Stimulated activated CD8-positive, alpha-beta memory T cell treated with anti-CD3 and anti-CD28 coated beads, Interleukin-7, amount 100 ng/mL, for 1 hour (primary cell): ENCODE measurements at regions not wholly inside any gene's neighbourhood (a gene's known extent, or its start where the extent isn't known, plus 50 kb on each side); places are given as distances from the start of the nearest gene placed in this dataset.

Source experiments
- DNase-seq, 2 donors: peaks; one replicate each; pipeline ENCODE4 v3.0.0-alpha.2; 2020; ENCODE audit warnings: low read depth in 2 of 2

GRCh38 chr16:60563166-60563565, 1473.1 kb downstream of the CDH8 start:
- DNase-seq, result no peak

DNA sequence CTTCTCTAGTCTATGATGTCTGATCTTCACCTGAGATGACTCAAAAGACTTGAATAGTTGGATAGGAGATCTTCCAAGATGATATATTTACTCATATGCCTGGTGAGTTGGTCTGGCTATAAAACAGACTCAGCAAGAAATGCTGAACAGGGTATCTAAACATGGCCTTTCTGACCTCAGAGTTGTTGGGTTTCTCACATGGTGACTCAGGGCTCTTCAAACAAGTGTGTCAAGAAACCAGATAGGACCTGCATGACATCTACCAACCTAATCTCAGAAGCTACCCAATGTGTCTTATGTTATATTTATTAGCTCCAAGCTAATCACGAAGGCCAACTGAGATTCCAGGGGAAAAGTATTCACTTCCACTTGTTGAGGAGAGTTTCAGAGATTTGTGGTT, 1477.3 kb downstream of the CDH8 start:
- no peak for DNase-seq

DNA sequence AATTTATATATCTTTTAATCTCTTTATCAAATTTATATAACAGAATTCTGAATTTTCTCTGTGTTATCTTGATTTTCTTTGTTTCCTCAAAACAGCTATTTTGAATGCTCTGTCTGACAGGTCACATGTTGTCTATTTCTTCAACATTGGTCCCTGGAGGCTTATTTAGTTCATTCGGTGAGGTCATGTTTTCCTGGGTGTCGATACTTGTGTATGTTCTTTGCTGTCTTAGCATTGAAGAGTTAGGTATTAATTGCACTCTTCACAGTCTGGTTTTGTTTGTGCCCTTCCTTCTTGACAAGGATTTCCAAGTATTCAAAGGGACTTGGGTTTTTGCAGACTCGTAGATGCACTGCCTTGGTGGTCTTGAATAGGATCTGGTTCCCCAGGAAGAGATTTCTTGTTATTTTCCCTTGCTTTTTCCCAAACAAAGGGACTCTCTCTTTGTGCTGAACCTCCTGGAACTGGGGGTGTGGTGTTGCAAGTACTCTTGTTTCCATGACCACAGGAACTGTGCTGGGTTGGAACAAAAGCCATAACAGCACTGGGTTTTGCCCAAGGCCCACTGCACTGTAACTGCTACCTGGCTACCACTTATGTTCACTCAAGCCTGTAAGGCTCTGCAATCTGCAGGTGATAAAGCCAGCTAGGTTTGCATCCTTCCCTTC, 1483.0 kb downstream of the CDH8 start:
- DNase-seq, result no peak

- DNase-seq, result no peak
Observed at GRCh38 chr16:60541535-60541934, 1494.7 kb downstream of the CDH8 start.

DNA sequence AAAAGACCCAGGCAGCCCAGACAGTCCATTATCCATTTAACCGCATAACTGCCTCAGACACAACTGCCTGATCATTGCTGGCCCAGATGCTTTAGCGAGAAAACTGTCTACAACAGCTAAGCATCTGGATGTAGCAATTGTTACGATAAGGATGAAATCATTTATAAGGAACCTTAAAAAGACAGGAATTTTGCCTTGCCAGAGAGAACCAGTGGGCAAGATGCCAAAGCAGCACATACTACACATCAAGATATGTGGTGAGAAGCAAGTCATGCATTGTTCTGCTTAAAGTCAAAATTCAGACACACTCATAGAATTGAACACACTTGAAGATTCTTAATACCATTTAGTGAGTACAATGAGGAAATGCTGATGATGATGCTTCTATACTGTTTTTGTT, 1525.3 kb downstream of the CDH8 start:
- DNase-seq, result no peak

DNA sequence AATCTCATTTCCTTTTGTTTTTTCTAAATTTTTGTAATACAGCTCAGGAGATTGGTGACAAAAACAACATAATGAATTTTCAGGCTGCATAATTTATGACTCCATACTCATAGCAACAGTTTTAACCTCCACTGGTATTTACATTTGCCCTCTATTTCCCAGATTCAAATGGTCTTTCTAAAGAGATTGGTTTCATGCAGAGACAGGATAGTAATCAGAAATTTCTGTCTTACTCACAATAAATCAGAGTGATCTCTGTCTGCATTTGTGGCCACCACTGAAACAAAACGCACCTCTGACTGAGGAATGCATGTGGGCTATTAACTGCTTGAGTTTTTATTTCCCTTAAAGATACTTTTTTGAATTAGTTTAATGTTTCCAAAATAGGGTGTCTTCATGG, 1526.0 kb downstream of the CDH8 start:
- no peak for DNase-seq

DNA sequence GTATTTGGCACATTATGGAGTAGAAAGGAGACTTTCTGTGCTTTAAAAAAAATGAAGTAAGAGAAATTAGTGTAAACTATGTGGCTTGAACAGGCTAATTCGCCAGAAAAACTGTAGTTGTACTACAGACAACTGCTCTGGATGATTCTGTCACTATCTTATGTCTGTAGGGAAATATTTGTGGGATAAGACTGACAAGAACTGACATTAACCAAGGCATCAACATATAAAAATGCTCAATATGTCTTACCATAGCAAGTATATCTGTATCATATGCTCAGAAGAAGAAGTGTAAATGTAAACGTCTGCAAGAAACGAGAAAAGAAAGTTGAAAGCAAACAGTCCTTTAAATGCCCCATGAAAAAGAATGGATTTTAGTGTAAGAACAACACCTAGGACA, 1545.0 kb downstream of the CDH8 start:
- no peak for DNase-seq

DNA sequence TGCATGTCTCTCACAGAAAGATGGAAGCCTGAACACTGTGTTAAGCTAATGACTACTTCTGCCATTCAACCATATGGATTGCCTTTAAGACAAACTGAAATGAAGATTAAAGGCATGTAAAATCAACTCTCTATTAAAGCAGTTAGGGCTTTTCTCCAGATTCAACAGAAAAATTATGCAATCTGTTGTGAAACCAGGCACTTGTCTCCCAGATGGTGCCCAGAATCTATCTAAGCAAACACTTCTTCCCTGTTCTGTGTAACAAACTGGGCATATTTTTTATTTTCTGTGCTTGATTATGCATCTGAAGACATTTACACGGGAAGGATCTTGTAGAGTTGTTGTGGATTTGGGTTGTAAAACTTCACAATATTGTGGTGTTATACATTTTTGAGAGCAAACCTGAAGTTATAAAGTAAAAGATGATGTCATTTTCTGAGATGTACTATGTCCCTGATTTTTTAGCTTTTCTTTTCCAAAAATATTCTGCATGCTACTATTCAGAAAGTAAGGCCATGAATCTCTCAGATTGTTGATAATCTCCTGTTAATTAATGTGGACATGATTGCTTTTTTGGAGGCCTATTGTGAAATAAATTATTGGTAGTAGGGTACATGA, 1550.3 kb downstream of the CDH8 start:
- no peak for DNase-seq

GRCh38 chr16:60484901-60485300, 1551.3 kb downstream of the CDH8 start:
- no peak for DNase-seq

- no peak for DNase-seq
Observed at GRCh38 chr16:60481591-60481990, 1554.6 kb downstream of the CDH8 start.

DNA sequence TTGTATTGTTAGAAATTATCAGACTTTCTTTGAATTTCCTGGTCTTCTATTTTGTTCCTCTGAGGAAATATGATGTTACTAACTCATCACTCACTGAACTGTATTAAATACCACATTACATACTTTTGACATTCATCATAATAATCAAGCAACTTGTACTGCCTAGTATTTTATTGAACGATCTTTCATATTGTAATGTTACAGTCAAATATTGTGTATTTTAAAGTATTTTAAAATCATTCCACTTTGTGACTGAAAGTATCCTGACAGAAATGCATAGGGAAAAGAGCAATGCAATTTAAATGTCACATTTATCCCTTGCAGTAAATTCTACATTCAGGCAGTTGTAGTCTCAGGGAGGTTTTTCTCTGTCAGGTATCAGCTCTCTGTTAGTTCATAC, 1557.4 kb downstream of the CDH8 start:
- no peak for DNase-seq

DNA sequence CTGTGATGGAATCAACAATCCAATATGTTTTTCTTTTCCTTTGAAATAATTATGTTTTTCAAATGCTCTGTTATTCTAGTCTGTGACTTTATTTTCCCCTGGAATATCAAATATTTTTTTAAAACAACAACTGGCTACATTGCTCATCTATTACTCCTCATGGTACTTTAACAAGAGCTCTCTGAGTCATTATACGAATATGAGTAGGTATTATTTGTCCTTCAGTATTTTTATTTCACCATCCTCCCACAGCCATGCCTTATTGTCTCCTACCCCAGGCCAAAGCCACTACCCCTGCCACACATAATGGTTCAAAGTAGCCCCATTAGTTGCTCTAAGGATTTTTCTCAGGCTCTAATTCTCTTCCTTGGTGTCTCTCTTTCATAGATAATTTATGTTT, 1572.3 kb downstream of the CDH8 start:
- DNase-seq, result no peak

DNA sequence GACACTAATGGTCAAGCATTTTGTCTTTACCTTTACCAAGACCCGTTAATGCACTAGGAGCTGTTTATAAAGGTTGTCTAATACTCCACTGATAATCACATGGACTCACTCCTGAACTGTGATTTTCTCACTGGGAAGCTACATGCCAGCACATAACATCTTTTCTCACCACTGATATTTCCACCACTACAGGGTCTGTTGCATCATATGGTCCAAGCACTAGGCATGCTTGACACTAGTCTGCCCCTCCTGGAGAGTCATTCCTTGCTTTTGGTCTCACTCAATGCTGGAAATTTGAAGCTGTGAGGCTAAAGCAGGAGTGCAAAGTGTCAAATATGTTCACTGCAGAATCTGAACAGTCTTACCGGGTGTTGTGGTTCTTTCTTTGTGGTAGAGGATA, 1576.8 kb downstream of the CDH8 start:
- no peak for DNase-seq

DNA sequence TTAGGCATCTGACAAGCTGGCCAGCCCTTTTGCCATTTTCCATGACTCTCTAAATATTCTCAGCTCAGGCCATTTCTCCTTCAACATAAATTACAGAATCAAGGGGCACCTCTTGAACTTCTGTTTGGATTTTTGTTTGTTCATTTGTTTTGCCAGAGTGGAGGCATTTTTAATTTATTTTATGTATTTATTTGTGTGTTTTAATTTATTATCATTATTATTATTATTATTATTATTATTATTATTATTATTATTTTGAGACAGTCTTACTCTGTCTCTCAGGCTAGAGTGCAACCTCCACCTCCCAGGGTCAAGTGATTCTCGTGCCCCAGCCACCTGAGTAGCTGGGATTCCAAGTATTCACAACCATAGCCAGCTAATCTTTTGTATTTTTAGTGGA, 1578.0 kb downstream of the CDH8 start:
- no peak for DNase-seq

GRCh38 chr16:60452646-60453045, 1583.6 kb downstream of the CDH8 start:
- no peak for DNase-seq

DNA sequence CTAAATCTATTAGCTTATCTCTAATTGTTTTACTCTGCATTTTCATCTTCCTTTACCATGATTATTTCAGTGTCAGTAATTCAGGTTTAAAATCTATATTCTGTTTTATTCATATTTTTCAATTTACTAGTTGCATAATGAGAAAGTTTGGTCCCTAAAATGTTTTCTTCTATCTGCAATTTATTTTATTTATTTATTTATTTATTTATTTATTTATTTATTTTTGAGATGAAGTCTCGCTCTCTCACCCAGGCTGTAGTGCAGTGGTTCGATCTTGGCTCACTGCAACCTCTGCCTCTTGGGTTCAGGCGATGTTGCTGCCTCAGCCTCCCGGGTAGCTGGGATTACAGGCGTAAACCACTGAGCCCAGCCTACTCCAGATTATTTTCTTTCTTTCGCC, 1597.3 kb downstream of the CDH8 start:
- no peak for DNase-seq

DNA sequence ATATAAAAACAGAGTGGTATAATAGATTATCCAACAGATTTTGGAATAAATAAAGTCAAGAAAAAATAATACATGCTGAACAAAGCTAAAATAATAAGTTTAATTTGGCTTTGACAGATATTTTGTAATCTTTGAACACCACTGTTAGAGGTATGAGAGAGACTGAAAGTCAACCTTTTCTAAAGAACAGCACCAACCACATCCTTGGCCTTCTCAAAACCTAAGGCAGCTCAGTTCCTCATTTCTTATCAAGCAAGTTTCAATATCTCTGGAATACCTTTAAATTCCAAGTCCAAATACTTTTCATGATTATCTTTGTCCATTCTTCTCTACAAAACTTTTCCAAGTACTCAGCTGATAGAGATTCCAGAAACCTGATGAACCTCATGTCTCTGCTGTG, 1603.8 kb downstream of the CDH8 start:
- no peak for DNase-seq

GRCh38 chr16:60419859-60420258, 1616.4 kb downstream of the CDH8 start:
- no peak for DNase-seq

GRCh38 chr16:60414613-60415012, 1621.6 kb downstream of the CDH8 start:
- DNase-seq, result no peak

DNA sequence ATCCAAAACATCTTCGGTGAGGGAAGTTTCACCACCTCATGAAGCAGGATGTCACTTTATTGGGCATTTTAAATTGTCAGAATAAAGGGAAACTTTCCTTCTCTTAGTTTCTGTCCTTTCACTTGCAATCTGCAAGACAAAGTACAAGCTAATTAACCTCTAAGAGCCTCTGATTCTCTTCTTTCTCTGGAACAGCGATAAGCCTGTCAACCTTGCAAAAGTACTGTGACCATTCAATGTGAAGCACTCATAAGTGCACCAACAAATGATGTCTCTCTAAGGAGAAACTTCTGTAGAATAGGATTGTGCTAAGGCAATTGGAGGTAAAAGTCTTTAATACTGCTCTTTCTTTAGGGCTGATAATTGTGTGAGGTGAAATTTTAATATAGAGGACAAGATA, 1622.3 kb downstream of the CDH8 start:
- no peak for DNase-seq

- DNase-seq, result no peak
Observed at GRCh38 chr16:60407606-60408005, 1628.6 kb downstream of the CDH8 start.

- DNase-seq, result no peak
Observed at GRCh38 chr16:60407034-60407433, 1629.2 kb downstream of the CDH8 start.

DNA sequence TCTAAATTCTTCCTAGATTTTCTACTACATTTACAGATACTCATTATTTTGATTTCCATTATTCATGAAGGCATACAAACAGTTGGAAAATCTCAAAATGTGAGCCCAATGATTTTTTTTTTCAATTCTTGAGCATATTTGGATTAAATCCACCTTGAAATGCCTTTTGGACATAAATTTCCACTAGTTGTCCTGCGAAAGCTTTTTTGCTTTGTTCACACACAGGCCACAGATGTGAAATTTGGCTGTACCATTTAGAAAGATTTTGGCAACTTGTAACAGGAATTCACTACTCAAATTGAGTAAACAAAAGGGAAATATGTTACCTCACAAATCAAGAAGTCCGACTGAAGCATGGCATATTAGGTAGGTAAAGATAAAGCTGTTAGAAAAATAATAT, 1631.0 kb downstream of the CDH8 start:
- no peak for DNase-seq

- no peak for DNase-seq
Observed at GRCh38 chr16:60404401-60404800, 1631.8 kb downstream of the CDH8 start.
